ENCODE measurements at regions not wholly inside any gene's neighbourhood (a gene's known extent, or its start where the extent isn't known, plus 50 kb on each side); places are given as distances from the start of the nearest gene placed in this dataset.

DNA sequence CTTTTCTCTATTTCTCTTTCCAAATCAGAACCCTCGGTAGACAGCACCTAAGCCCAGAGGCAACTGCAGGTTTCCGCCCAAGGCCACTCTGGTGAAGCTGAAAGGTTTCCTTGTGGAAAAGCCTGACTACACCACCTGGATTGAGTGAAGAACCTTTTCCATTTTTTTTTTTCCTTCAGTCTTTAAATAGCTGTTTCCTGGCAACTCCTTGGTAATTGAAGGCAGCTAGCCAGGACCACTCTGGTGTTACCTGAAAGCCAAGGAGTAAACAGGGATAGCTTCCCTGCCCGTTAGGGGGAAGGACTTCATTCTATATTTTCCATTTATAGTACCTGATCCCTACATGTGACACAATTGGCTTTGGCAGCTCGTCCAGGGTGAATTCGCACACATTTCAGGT, 1238.4 kb downstream of the GRIK2 start:
- TF ChIP-seq, protein P1, sequence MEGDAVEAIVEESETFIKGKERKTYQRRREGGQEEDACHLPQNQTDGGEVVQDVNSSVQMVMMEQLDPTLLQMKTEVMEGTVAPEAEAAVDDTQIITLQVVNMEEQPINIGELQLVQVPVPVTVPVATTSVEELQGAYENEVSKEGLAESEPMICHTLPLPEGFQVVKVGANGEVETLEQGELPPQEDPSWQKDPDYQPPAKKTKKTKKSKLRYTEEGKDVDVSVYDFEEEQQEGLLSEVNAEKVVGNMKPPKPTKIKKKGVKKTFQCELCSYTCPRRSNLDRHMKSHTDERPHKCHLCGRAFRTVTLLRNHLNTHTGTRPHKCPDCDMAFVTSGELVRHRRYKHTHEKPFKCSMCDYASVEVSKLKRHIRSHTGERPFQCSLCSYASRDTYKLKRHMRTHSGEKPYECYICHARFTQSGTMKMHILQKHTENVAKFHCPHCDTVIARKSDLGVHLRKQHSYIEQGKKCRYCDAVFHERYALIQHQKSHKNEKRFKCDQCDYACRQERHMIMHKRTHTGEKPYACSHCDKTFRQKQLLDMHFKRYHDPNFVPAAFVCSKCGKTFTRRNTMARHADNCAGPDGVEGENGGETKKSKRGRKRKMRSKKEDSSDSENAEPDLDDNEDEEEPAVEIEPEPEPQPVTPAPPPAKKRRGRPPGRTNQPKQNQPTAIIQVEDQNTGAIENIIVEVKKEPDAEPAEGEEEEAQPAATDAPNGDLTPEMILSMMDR (IDR thresholded peaks at IDR 0.05), result no peak
- TF ChIP-seq POLR2A (IDR thresholded peaks at IDR 0.05), result no peak
